G401.6 (cell line): ENCODE measurements at regions not wholly inside any gene's neighbourhood (a gene's known extent, or its start where the extent isn't known, plus 50 kb on each side); places are given as distances from the start of the nearest gene placed in this dataset.
A peak's percentile ranks its signal among the peaks of the same experiment; 100 is the strongest.

ENCODE experiments used
- FAIRE-seq: peaks from 2 replicates; lab custom pipeline; 2012; peaks lifted over from hg19 to GRCh38; lab: Jason Lieb, UNC

DNA sequence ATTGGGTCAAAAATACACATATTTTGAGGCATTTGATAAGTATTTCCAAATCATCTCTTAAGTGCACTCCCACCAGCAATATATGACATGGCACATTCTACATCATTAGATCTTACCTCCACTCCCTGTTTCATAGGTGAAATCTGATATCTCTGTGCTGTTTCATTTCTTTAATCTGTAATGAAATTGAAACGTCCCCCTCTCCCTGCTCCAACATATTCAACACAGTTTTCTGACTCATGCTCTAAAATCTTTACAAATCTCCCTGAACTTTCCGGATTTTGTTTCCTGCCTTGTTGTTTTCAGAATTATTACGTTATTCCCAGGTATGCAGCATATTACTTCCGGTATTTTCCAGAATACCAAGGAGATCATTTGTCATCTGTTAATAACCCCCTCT, 66.1 kb upstream of the AKT3 start:
- FAIRE-seq = peak; percentile 83

DNA sequence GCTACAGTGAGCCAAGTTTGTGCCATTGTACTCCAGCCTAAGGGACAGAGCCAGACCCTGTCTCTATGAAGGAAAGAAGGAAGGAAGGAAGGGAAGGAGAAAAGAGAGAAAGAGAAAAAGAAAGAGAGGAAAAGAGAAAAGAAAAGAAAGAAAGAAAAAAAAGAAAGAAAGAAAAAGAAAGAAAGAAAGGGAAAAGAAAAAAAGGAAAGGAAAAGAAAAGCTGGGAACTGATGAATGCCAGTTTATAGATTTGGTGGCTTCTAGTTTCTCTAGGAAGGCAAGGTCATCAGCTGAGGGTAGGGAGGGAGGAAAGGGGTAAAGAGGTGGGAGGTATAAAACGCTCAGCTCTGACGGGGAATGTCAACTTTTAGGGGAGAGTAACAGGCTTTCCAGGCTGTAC, 62.3 kb upstream of the AKT3 start:
- no peak for FAIRE-seq

DNA sequence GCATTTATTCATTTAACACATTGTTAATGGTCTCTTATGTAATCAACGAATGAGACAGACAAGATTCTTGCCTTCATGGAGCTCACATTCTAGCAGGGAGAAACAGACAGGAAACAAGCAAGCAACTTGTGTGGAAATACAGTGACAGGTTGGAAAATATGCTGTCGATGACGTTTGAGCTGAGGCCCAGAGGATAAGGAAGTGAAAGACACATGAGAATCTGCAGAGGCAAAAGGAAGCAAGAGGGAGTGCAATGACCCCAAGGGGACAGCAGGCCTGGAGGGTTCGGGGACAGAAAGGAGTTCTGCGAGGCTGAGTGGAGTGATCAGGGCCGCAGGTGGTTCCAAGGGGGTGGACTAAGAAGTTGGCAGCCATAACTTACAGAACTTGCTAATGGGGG, 60.6 kb upstream of the AKT3 start:
- no peak for FAIRE-seq

DNA sequence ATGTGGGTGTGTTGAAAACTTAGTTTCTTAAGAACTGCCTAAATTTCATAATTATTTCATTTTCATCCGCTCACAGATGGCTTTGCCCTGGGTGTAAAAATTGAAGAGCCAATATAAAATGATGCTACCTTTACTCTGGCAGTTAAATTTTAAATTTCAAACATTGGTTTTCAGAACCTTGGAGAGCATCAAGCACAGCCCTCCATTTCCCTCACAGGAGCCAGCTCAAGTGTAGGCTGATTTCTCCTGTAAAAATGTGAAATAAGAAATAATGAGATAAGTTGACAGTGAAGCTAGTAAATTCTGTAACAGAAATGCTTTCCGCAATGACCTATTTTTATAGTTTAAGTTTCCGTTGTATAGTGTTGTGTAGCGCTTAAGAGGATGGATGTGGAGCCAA, 53.9 kb upstream of the AKT3 start:
- FAIRE-seq = peak; percentile 17

DNA sequence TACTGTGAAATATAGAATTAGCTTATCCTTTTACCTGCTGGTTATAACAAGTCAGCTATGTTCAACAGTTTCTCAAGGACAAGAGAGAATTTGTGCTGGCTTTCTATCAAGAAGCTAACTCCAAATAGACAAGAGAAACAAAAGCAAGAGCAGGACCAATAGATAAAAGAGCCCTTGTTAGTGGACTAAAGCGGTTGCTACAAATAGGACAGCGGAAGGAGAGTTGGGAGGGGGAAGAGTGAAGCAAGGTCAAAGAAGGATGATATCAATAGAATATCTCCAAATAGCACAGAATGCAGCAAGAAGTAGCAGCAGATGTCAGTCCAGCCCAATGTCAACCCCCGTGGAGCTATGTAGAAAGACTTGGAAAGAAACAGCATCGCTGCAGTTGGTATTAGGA, 53.0 kb upstream of the AKT3 start:
- no peak for FAIRE-seq

DNA sequence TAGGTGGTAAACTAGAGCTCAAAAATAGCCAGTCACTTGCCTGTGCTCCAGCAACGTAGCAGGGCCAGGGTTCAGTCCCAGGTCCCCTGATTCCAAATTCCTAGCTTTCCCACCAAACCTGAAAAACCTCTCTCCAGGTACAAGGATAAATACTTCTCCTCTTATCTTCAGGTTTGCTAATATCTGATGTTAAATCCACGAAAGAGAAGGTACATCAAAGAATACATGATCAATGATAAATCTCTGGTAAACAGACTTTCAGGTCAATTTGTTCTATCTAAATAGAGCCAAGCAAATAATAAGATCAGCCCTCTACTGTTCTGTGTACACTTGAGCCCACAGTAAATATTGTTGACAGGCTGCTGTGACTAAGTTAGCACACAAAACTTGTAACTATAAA, 52.1 kb upstream of the AKT3 start:
- no peak for FAIRE-seq
